Keratinocyte (primary cell): ENCODE measurements at regions not wholly inside any gene's neighbourhood (a gene's known extent, or its start where the extent isn't known, plus 50 kb on each side); places are given as distances from the start of the nearest gene placed in this dataset.

Experiments used
- CTCF ChIP-seq, 3 experiments: IDR thresholded peaks in 1 of 3; conservative IDR thresholded peaks in 1 of 3; optimal IDR thresholded peaks in 1 of 3; 2 replicates in 2 of 3; 3 replicates in 1 of 3; pipeline versions ENCODE3 to v1.5.1; 2011; ENCODE audit warnings: low read length in 3 of 3, mild to moderate bottlenecking in 3 of 3, moderate library complexity in 2 of 3, control low read depth in 1 of 3, inconsistent platforms in 1 of 3; ENCODE audit not compliant: insufficient read depth in 2 of 3; ENCODE audit errors: extremely low read depth in 1 of 3
- EZH2 ChIP-seq: IDR thresholded peaks from one replicate; pipeline ENCODE4 v1.6.1; 2012; ENCODE audit warnings: inconsistent platforms, mild to moderate bottlenecking, low read length, moderate library complexity

GRCh38 chrX:40459571-40460158, 121.1 kb upstream of the ATP6AP2 start:
- TF ChIP-seq CTCF (optimal IDR thresholded peaks at IDR 0.05 in 1 of 3, IDR thresholded peaks at IDR 0.05 in 1 of 3, conservative IDR thresholded peaks at IDR 0.05 in 1 of 3; ENCODE audit: extremely low read depth in 1 of 3, insufficient read depth in 2 of 3, low read length in 3 of 3) (no peak), EZH2 (no peak)
